H1 (cell line): ENCODE measurements at regions not wholly inside any gene's neighbourhood (a gene's known extent, or its start where the extent isn't known, plus 50 kb on each side); places are given as distances from the start of the nearest gene placed in this dataset.

ENCODE experiments used
- CTCF ChIA-PET: fragments of 300-600 bp; sonication (Branson Sonifier 250); formaldehyde crosslinking; loops from one replicate; lab custom pipeline; 2021; ENCODE audit not compliant: partially characterized antibody; lab: Charles Lee
- POLR2A ChIA-PET: fragments of 300-600 bp; sonication (Branson Sonifier 250); formaldehyde crosslinking; loops from one replicate; lab custom pipeline; 2021; ENCODE audit warnings: inconsistent platforms; ENCODE audit not compliant: partially characterized antibody; lab: Charles Lee
- DNase-seq, 2 experiments: peaks; one replicate each; pipeline versions ENCODE4 v3.0.0 to v3.0.0-alpha.2; 2010 to 2022; ENCODE audit warnings: low spot score in 2 of 2, low read depth in 1 of 2, mixed read lengths in 1 of 2
- FAIRE-seq: peaks from 2 replicates; lab custom pipeline; 2011; peaks lifted over from hg19 to GRCh38; lab: Jason Lieb, UNC
- H2AFZ ChIP-seq: 2 replicates; pipeline ENCODE4 v1.8.1; 2012; ENCODE audit warnings: low read length, inconsistent platforms
- H2AK5ac ChIP-seq: 2 replicates; pipeline ENCODE4 v1.6.1; 2013; ENCODE audit warnings: low read depth, low read length
- H2BK120ac ChIP-seq: replicated peaks from 2 replicates; pipeline ENCODE3; 2013; ENCODE audit warnings: low read depth, low read length, inconsistent platforms
- H2BK12ac ChIP-seq: 2 replicates; pipeline ENCODE4 v1.6.1; 2013; ENCODE audit warnings: low read depth, low read length
- H2BK15ac ChIP-seq: 2 replicates; pipeline ENCODE4 v1.6.1; 2013; ENCODE audit warnings: low read length
- H2BK20ac ChIP-seq: 2 replicates; pipeline ENCODE4 v1.6.1; 2013; ENCODE audit warnings: low read length
- H2BK5ac ChIP-seq: 2 replicates; pipeline ENCODE4 v1.6.1; 2013; ENCODE audit warnings: low read depth, low read length
- H3K14ac ChIP-seq: 2 replicates; pipeline ENCODE4 v1.6.1; 2013; ENCODE audit warnings: inconsistent platforms; ENCODE audit not compliant: insufficient read length
- H3K18ac ChIP-seq: 2 replicates; pipeline ENCODE4 v1.6.1; 2013; ENCODE audit warnings: low read length; ENCODE audit errors: extremely low read depth
- H3K23ac ChIP-seq: 2 replicates; pipeline ENCODE4 v1.6.1; 2013; ENCODE audit warnings: inconsistent platforms; ENCODE audit not compliant: insufficient read length
- H3K23me2 ChIP-seq: 2 replicates; pipeline ENCODE4 v1.6.1; 2013; ENCODE audit warnings: low read depth, low read length
- H3K27ac ChIP-seq: 2 replicates; pipeline ENCODE4 v1.6.1; 2011; ENCODE audit warnings: low read depth, low read length, inconsistent platforms
- H3K27me3 ChIP-seq, 4 experiments: replicated peaks in 1 of 4; 1 replicate in 1 of 4; 2 replicates in 3 of 4; pipeline versions ENCODE4 v1.6.1 to v1.8.1; 2011 to 2013; ENCODE audit warnings: low read length in 3 of 4, mild to moderate bottlenecking in 3 of 4, inconsistent platforms in 2 of 4, mixed read lengths in 2 of 4, moderate library complexity in 1 of 4; ENCODE audit not compliant: control insufficient read depth in 3 of 4, insufficient read depth in 3 of 4; ENCODE audit errors: extremely low read depth in 1 of 4
- H3K36me3 ChIP-seq, 4 experiments: 2 replicates each; pipeline versions ENCODE4 v1.6.1 to v1.8.1; 2011 to 2013; ENCODE audit warnings: mild to moderate bottlenecking in 4 of 4, low read length in 3 of 4, moderate library complexity in 2 of 4, control low read depth in 1 of 4, inconsistent platforms in 1 of 4; ENCODE audit not compliant: insufficient read depth in 4 of 4, control insufficient read depth in 2 of 4
- H3K4ac ChIP-seq: replicated peaks from 2 replicates; pipeline ENCODE3; 2013; ENCODE audit warnings: low read length, low read depth, mixed read lengths, inconsistent platforms; ENCODE audit not compliant: insufficient read length
- H3K4me1 ChIP-seq, 4 experiments: replicated peaks in 1 of 4; 1 replicate in 1 of 4; 2 replicates in 3 of 4; pipeline versions ENCODE4 v1.6.1 to v1.8.1; 2011 to 2013; ENCODE audit warnings: low read length in 3 of 4, inconsistent platforms in 2 of 4, mixed read lengths in 1 of 4; ENCODE audit not compliant: insufficient read depth in 4 of 4, control insufficient read depth in 3 of 4
- H3K4me2 ChIP-seq, 2 experiments: 2 replicates each; pipeline versions ENCODE4 v1.6.1 to v1.8.1; 2011 to 2013; ENCODE audit warnings: low read depth in 2 of 2, low read length in 2 of 2, control low read depth in 1 of 2, inconsistent platforms in 1 of 2, mild to moderate bottlenecking in 1 of 2; ENCODE audit not compliant: insufficient read depth in 1 of 2
- H3K4me3 ChIP-seq, 4 experiments: fragments of 200-600, 300-600 bp in 1 of 4; sonication (generic), shearing (Covaris generic), sonication (Bioruptor Twin) in 1 of 4; 2 replicates each; pipeline versions ENCODE4 v1.5.1 to v1.8.1; 2011 to 2016; ENCODE audit warnings: low read length in 4 of 4, low read depth in 3 of 4, control low read depth in 2 of 4, inconsistent platforms in 2 of 4, mild to moderate bottlenecking in 2 of 4, mixed read lengths in 1 of 4, moderate library complexity in 1 of 4; ENCODE audit not compliant: insufficient read depth in 2 of 4; ENCODE audit errors: extremely low read depth in 1 of 4
- H3K56ac ChIP-seq: replicated peaks from 2 replicates; pipeline ENCODE3; 2013; ENCODE audit warnings: low read depth, mild to moderate bottlenecking, mixed read lengths, low read length, inconsistent platforms; ENCODE audit not compliant: insufficient read length
- H3K79me1 ChIP-seq: 2 replicates; pipeline ENCODE4 v1.6.1; 2013; ENCODE audit warnings: low read depth, low read length, control low read depth
- H3K79me2 ChIP-seq, 2 experiments: 2 replicates each; pipeline versions ENCODE4 v1.6.1 to v1.8.1; 2012 to 2013; ENCODE audit warnings: low read length in 2 of 2, mild to moderate bottlenecking in 2 of 2, inconsistent platforms in 1 of 2; ENCODE audit not compliant: insufficient read depth in 2 of 2, control insufficient read depth in 1 of 2
- H3K9ac ChIP-seq, 4 experiments: replicated peaks in 1 of 4; 1 replicate in 1 of 4; 2 replicates in 3 of 4; pipeline versions ENCODE4 v1.6.1 to v1.8.1; 2011 to 2013; ENCODE audit warnings: low read depth in 3 of 4, low read length in 3 of 4, control low read depth in 2 of 4, mild to moderate bottlenecking in 2 of 4, moderate library complexity in 2 of 4, inconsistent platforms in 1 of 4; ENCODE audit errors: extremely low read depth in 1 of 4
- H3K9me3 ChIP-seq, 2 experiments: 2 replicates each; pipeline versions ENCODE4 v1.6.1 to v1.8.1; 2012 to 2013; ENCODE audit warnings: mild to moderate bottlenecking in 2 of 2, moderate library complexity in 2 of 2, control low read depth in 1 of 2, inconsistent platforms in 1 of 2, low read depth in 1 of 2, low read length in 1 of 2, mixed read lengths in 1 of 2; ENCODE audit not compliant: insufficient read depth in 2 of 2
- H4K20me1 ChIP-seq, 2 experiments: replicated peaks in 1 of 2; 2 replicates each; pipeline versions ENCODE3 to v1.8.1; 2011 to 2013; ENCODE audit warnings: inconsistent platforms in 2 of 2, low read length in 2 of 2, mild to moderate bottlenecking in 1 of 2; ENCODE audit not compliant: insufficient read depth in 2 of 2, control insufficient read depth in 1 of 2
- H4K5ac ChIP-seq: 2 replicates; pipeline ENCODE4 v1.6.1; 2013; ENCODE audit warnings: low read length, low read depth, mixed read lengths, inconsistent platforms; ENCODE audit not compliant: insufficient read length
- H4K8ac ChIP-seq: 2 replicates; pipeline ENCODE4 v1.8.0; 2013; ENCODE audit warnings: mild to moderate bottlenecking, moderate library complexity, low read length, inconsistent platforms; ENCODE audit not compliant: insufficient read depth; ENCODE audit errors: extremely low read depth
- H4K91ac ChIP-seq: replicated peaks from 2 replicates; pipeline ENCODE3; 2013; ENCODE audit warnings: low read length, mixed read lengths, inconsistent platforms; ENCODE audit not compliant: insufficient read length
- CHD1 ChIP-seq: IDR thresholded peaks from 2 replicates; pipeline ENCODE4 v1.6.1; 2012; ENCODE audit warnings: low read depth, low read length, improper control_type of control experiment
- MAFK ChIP-seq: IDR thresholded peaks from 2 replicates; pipeline ENCODE4 v1.6.1; 2012; ENCODE audit warnings: low read depth, mild to moderate bottlenecking, improper control_type of control experiment, low read length
- POLR2A ChIP-seq, 2 experiments: IDR thresholded peaks; 1 replicate in 1 of 2; 2 replicates in 1 of 2; pipeline ENCODE4 v1.6.1; 2011; ENCODE audit warnings: low read depth in 2 of 2, low read length in 2 of 2, mild to moderate bottlenecking in 2 of 2; ENCODE audit errors: control extremely low read depth in 1 of 2
- USF2 ChIP-seq: IDR thresholded peaks from 2 replicates; pipeline ENCODE4 v1.6.1; 2011; ENCODE audit warnings: low read length, improper control_type of control experiment
- WGBS, 2 experiments: shearing (Covaris generic) in 1 of 2; methylation state at CpG; one replicate each; pipeline versions ENCODE4 v1.1.6 to v1.1.7; 2013 to 2015; ENCODE audit warnings: low lambda C conversion rate in 2 of 2, mixed read lengths in 2 of 2, inconsistent platforms in 1 of 2, low coverage in 1 of 2, missing lambda C conversion rate in 1 of 2; ENCODE audit not compliant: insufficient replicate concordance in 2 of 2, insufficient coverage in 1 of 2, insufficient read length in 1 of 2; ENCODE audit errors: extremely low coverage in 1 of 2, missing lambda C conversion rate in 1 of 2; 5-methylcytosine and 5-hydroxymethylcytosine counted together

- Histone ChIP-seq H2AFZ (peak overlapping the region; percentile 1; the same call in 1 of the 2 replicates), H2BK12ac (no peak overlapping the region), H2BK5ac (no peak overlapping the region), H3K4me1 (no peaks in the 10 kb centered on the region), H4K5ac (no peak overlapping the region), H3K14ac (no peak overlapping the region), H3K56ac (no peak overlapping the region), H3K79me1 (no peaks in the 10 kb centered on the region), H3K4ac (no peak overlapping the region), H2BK120ac (no peak overlapping the region), H3K4me3 (no peak overlapping the region), H3K23me2 (no peaks in the 10 kb centered on the region), H3K9ac (no peak overlapping the region), H4K91ac (no peak overlapping the region), H2AK5ac (no peak overlapping the region), H4K8ac (no peak overlapping the region), H3K23ac (no peak overlapping the region), H3K27ac (no peak overlapping the region), H2BK20ac (no peak overlapping the region), H3K9me3 (no peaks in the 10 kb centered on the region; a peak in 1 of 4 replicates), H3K4me2 (no peak overlapping the region), H3K27me3 (no peaks in the 10 kb centered on the region), H3K18ac (no peak overlapping the region), H2BK15ac (no peak overlapping the region), H4K20me1 (no peaks in the 10 kb centered on the region), H3K36me3 (no peaks in the 10 kb centered on the region), H3K79me2 (no peaks in the 10 kb centered on the region)
- no peak for FAIRE-seq
- POLR2A ChIA-PET: no interaction called here
- no peak for TF ChIP-seq CHD1
- no peak for TF ChIP-seq USF2
- no peak for TF ChIP-seq POLR2A (IDR thresholded peaks at IDR 0.05; ENCODE audit: control extremely low read depth in 1 of 2, low read depth in 2 of 2, low read length in 2 of 2)
- TF ChIP-seq MAFK: no peak
- 94% methylated on average over 4 of the region's 4 CpGs; no CpG with 5 or more reads in 1 of the 2 experiments for WGBS, 2 experiments
- no peak for DNase-seq
- CTCF ChIA-PET: interaction anchor here (0.6 to 1.6 kb wide), 4 partner anchors 11 to 244 kb away, joined by 3 to 6 read pairs (median 3); no protein-coding TSS in a partner anchor
These were observed 292.3 kb downstream of the USP25 start for GRCh38 chr21:16022116-16022515.
